HG02885 (cell line): ENCODE measurements at regions not wholly inside any gene's neighbourhood (a gene's known extent, or its start where the extent isn't known, plus 50 kb on each side); places are given as distances from the start of the nearest gene placed in this dataset.

ENCODE experiments used
- ATAC-seq: cut with Tn5 transposase; IDR thresholded peaks from one replicate; pipeline ENCODE4 v1.9.1; 2021; ENCODE audit warnings: mild to moderate bottlenecking; ENCODE audit not compliant: unreplicated experiment, poor library complexity

DNA sequence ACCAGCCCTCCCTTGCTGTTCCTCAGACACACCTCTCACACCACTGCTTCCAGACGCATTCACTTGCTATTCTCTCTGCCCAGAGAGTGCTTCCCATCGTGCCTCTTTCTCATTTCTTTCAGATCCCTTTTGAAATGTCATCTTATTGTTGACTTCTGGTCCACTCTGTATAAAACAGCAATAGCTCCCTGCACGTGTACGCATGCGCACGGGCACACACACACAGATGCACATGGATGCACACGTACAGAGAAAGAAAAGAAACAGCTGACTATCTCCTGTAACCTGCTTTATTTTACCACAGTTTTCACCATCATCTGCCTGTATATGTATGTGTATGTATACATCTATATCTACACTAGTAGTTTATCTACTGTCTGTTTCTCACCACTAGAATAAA, 285.9 kb upstream of the NR5A2 start:
- no peak for ATAC-seq

DNA sequence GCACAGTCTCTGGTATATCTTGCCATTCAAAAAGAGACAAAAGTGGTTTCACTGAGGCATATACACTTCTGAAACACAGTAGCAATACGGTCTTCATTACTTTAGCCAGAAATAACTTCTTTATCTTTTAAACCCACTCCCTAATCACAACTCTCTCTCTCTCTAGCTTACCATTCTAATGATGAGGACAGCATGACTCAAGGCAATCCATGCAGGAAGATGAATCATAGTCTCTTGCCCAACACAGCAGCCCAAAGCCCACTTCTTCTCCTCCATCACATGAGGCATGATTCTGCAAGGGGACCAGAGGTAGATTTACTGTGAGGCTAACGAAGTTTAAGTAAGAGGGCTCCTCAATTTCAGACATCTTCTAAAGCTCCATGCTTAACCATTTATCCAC, 285.0 kb upstream of the NR5A2 start:
- no peak for ATAC-seq

DNA sequence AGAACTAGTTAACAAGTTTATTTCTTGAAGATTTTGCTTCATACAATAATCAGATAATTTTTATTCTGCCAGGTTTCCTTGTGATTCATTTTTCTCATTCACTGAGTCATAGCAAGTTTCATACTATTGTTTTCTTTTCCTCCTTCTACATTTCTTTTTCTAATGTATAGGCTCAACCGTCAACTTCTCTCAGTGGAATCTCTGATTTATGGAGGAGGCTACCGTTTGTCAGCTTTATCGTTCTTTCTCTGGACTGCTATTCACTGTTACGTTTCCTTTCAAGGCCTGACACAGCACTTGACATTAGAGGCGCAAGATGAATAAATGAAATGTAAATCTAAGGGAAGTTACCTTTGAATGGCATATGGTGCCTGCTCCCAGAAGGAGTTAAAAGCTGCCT, 284.3 kb upstream of the NR5A2 start:
- no peak for ATAC-seq

DNA sequence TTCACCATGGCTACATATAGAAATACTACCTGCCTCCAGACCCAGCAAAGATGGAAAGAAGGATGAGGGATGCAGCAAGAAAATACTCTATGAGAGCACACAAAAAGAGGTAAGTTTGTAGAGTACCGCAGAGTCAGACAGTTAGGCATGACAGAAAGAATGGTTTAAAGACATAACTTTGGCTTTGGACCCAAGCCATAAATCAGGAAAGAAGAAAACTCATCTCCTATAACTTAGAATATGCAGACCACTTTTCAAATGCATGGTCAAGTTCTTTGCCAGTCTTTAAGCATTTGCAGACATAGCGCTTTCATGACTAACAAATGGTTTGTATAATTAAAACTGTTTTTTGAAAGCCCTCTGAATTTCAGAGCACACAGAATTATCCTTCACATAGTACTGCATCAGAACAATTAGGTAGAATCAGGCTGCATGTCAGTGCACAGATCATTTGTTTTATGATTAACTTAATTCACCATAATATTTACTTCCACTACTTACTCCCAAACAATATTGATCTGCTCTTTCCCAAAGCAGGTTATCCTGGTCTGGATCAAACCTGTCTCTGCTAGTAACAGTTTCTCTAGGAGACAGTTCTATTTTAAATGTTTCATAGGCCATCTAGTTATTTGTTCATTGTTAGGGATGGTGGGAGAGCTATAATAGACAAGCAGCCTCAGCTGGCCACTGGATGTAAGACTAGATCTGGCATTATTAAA, 280.7 kb upstream of the NR5A2 start:
- no peak for ATAC-seq

DNA sequence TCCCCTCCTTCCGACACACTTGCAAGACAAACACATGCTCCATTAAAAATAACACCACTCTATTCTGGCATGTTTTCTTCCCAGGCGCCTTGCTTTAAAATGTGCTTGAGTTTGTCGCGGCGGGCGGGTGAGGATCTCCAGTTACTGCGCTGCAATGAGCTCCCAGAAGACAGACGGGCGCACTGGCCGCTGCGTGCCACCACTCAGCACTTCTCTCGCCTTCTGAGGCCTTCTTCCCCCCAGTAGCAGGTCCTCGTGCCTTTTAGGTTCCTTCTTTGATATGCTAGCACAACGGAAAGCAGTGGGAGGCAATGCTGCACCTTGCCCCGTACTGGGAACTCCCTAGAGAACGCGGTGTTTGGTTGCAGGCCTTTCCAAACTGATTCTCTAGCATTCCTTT, 279.5 kb upstream of the NR5A2 start:
- no peak for ATAC-seq

DNA sequence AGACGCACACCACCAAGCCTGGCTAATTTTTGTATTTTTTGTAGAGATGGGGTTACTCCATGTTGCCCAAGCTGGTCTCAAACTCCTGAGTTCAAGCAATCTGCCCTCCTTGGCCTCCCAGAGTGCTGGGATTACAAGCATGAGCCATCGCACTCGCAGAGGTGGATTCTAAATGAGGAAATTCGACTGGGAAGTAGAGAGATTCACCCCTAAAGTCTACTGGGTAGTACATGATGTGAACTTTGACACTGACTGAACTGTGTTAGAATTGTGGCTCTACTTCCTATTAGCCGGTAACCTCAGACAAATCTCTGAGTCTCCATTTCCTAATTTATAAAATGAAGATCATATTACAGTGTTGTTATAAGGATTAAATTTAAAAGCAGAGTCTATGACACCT, 276.0 kb upstream of the NR5A2 start:
- no peak for ATAC-seq

DNA sequence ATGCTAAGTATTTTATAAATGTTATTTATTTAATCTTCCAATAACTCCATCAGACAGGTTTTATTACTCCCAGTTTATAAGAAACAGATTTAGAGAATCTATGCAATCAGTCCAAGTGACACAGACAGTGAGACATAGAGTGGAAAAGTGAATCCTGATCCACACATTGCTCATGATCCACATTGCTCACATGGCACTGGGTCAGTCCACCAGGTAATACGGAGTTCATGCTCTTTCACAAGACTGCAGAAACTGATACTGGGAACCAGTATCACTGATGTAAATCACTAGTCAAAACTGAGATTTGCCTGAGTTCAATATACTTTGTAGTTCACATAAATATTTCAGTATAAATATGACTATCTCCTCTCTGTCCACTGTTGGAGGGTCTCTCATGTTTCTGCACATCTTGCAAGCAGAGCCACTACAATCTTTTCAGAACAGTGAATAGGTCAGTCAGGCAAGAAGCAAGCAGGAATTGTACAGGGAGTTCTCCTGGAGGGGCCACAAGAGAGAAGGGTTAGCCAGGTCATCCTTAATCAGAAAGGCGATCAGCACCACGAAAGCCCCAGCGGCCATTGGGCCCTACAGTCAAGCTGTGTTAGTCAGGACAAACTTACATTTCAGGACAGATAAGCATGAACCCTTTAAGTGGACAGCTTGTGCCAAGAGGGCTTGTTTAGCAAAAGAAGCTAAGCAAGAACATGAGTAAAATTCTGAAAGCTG, 275.4 kb upstream of the NR5A2 start:
- no peak for ATAC-seq

DNA sequence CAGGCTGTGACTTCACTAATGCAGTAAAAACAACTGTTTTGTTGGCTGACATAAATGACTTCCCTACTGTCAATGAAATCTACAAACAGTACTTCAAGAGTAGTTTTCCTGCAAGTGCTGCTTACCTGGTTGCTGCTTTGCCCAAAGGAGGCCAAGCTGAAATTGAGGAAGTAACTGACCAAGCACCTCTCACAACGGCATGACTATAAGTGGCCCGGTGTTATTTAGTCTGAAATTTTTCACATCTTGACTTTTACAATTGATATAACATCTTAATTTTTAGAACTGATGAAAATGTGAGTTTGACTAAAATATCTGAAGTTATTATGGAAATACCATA, 274.9 kb upstream of the NR5A2 start:
- no peak for ATAC-seq

DNA sequence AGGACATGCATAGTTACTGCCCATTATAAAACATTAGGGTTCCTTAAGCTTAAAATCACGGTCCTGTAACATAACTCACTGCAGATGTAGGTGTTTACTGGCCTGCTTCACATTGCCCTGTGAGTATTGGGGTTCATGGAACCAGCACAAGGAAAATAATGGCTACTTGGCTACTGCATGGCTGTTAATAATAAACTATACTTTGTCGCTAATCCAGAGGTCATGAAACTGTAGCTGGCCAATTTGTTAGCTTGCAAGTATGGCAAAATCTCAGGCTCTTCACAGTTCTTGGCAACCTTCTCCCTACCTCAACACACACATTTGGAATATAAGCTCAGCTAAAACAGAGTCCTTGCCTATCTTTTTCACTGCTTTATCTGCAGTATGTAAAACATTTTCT, 274.0 kb upstream of the NR5A2 start:
- no peak for ATAC-seq

DNA sequence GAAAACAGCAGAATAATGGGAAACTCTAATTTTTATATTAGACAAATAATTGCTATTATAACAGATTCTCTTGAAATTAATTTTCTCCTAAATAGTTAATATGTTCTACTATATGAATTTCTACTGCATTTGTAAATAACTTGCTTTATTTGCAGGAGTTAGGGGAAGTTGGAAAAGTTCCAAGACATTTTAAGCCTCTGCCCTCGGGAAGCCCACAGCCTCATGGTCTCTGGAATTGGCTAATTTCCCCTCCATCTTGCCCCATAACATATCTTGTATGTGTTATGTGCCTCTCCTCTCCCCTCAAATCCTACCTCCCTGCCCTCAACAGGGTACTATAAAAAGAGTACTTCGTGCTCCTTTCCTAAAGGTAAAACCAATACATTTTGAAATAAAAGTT, 271.4 kb upstream of the NR5A2 start:
- no peak for ATAC-seq

DNA sequence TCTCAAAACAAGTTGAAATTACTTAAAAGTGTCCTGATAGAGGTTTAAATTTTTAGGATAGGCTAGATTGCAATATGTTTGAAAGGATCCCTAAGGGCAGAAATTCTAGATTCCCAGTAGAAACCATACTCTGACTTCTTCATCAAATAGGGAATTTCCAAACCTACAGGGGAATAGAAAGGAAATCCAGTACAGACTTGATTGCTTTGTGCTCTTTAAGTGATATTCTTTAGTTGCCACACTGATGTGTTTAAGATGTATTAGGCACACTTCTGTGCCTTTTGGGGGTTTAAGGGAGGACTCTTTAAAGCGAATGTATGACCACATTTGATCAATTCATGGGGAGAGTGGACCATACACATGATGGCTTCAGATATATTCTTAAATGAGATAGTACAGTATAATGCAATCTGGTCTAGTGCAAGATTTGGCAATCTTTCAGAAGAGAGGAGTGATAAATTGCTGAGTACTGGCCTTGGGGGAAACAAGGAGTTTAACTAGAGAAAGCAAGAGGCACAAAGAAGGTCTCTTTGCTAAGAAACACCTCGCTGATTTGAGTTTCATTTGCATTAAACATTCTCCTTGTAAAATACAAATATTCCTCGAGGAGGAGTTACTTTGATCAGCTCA, 268.8 kb upstream of the NR5A2 start:
- no peak for ATAC-seq

DNA sequence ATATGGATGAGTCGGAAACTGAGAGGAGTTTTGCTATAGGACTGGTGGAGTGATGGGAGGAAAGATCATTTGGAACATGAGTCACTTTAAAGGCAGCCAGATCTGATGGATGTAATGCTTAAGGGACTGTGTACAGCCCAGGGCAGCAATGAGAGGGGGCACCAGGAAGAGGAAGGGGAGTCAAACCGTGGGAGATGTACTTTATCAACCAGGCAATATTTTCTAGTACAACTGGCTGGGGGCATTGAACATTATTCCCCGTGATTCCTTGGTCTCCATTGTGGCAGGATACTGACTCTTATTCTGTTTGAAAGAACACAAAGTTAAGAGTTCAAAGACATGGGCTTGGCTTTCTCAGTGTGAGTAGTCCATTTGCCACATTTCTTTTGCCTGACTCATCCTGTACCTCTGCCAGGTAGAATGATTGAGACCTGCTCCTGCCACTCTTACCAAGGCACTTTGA, 268.2 kb upstream of the NR5A2 start:
- ATAC-seq: no peak

DNA sequence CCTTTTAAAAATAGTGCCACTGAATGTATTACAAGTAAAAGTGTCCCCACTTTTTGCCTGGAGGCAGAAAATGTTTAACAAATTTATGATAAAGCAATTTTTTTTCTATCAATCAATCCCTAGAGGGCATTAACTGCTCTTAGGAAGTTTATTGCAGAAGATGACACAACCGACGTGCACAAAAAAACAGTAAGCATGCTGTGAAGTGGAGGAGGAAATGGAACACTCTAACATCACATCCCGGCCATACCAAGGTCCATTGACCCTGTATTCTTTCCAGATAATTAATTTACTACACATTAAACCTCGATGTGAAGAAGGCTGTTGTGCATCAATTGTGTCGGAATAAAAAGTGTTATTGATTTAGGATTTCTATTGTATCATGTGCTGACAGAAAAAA, 264.9 kb upstream of the NR5A2 start:
- ATAC-seq: no peak

DNA sequence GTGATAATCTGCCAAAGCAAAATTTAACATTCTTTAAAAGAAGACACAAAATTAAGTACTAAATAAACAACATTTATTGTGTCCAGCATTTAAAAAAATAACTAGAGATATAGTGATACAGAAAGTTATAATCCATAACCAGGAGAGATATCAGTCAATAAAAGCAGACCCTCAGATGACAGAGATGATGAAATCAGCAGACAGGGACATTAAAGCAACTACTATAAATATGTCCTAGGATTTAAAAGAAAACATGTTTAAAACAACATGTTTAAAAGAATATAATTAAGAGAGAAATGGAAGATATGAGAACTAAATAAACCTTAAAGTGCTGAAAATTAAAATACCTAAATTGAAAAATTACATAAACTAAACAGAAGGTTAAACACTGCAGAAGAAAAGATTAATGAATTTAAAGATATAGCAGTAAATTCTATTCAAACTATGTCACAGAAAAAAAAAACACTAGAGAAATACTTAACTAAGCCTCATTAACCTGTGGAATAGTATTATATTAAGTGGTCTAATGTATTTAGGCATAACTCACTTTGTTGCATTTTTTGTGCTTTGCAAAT, 261.2 kb upstream of the NR5A2 start:
- no peak for ATAC-seq

DNA sequence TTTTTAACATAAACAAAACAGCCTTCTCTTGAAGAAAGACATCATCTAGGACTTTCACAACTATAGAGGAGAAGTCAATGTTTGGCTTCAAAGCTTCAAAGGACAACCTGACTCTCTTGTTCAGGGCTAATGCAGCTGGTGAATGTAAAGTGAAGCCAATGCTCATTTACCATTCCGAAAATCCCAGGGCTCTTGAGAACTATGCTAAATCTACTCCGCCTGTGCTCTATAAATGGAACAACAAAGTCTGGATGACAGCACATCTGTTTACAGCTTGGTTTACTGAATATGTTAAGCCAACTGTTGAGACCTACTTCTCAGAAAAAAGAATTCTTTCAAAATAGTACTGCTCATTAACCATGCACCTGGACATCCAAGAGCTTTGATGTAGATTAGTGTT, 259.8 kb upstream of the NR5A2 start:
- no peak for ATAC-seq

DNA sequence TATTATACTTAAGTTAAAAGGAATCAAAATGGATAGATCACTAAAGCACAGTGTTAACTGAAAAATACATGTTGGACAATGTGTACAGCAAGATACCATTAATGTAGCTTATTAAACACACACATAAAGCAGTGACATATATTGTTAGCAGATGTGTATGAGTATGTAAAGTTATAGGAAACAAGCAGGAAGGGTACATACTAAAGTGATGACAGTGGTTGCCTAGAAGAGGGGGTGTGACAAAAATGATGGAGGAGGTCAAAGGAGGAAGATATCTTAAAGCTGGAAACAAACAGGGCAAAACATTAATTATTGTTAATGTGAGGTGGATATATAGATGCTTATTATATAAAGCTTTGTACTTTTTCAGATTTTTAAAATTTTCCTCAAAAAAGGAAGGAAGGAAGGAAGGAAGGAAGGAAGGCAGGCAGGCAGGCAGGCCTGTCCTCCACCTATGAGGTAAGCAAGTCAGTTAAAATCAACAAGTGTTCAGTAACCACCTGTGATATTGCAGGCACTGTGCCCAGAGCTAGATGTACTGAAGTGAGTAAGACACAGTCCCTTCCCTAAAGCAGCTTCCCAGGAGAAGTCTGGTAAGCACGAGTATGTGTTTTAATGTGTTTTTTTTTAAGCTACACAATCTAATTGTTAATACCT, 252.9 kb upstream of the NR5A2 start:
- no peak for ATAC-seq

DNA sequence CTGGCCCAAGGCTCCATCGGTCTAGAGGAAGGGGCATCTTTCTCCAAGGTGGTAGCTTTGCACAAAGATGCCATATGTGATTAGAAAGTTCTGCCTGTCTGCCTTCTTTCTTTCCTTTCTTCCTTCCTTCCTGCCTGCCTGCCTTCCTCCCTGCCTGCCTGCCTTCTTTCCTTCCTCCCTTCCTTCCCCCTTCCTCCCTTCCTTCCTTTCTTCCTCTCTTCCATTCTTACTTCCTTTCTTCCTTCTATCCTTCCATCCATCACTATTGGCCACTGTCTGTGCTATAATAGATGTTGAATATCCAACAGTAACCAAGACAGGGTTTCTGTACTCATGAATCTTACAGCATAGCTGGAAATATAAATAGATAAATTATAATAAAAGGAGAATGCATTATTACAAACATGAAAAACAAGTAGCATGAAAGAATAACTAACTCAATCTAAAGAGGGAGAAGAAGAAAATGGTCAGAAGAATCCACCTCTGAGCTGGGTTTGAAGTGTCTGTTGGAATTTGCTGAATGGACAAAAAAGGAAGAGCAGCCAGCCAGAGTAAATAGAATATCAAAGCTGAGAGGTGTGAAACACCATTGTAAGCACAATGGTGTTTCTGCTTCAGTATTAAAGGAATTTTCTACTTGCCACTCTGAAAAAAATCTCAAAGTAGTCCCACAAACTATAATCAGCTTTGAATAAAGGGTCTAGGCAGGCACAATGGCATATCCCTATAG, 250.6 kb upstream of the NR5A2 start:
- no peak for ATAC-seq

DNA sequence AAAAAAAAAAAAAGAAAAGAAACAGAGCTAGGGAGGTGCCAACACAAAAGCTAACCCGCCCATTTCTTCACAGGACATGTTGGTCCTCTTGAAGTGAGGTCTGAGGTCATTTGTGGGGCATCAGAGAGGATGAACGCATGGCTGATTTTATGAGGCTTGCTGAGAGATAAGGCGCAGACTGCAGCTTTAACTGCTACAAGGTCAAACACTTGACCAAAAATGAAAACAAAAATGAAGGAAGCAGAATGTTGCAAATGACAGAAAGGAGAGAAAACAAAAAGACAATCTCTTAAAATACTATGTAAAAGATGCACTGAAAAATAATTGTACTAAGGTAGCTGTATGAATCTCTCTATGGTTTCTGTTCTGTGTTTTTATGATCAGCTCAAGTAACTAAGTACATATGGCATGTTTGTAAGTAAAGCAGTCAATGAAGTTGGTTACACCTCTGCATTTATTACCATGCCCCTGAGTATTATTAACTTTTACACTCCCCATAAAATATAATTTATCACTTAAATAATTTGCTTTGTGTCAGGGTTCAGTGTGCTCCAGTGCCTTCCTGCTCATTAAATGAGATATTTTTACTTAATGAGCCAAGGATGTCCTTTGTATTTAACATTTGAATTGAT, 249.1 kb upstream of the NR5A2 start:
- ATAC-seq: no peak

DNA sequence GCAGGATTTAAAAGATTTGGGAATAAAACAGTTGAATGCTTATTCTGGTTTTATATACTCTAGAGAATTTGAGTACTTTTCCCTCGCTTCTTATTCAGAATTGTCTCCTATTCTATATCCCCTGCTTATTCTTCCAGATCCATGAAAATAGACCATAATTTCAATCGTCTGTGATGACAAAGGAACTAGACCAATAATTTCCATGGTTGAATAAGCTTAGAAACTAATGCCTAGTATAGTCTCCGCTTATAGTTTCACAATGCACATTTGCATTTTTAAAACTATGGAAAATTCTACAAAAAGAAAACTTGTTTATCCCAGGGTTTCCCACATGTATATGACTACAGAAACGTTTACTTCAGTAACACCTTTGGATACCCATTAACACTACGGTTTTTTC, 247.4 kb upstream of the NR5A2 start:
- no peak for ATAC-seq
